ENCODE measurements at regions not wholly inside any gene's neighbourhood (a gene's known extent, or its start where the extent isn't known, plus 50 kb on each side); places are given as distances from the start of the nearest gene placed in this dataset.
"Not testable (repeated sequence)": the region's sequence is repeated elsewhere in the genome, so short reads cannot be mapped to it uniquely, and the experiment has no call there.

DNA sequence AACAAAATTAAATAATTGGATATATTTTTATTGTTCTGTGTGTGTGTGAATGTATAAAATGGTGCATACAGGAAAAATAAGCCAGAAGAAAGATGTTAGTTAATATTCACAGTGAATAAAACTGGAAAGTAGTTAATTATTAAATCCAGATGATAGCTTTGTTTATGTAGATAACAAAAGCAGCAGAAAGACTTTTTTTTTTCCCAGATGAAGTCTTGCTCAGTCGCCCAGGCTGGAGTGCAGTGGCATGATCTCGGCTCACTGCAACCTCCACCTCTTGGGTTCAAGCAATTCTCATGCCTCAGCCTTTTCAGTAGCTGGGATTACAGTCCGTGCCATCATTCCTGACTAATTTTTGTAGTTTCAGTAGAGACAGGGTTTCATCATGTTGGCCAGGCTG lies 140.1 kb downstream of the ZNF486 start:
- POLR2A ChIA-PET: no interaction called here
- peaks cover 10% of the 10 kb centered on the region for H3K9me3 Mint-ChIP-seq

GRCh38 chr19:20296314-20296713 lies 129.3 kb downstream of the ZNF486 start:
- H3K36me3 Mint-ChIP-seq (ENCODE audit: low read depth); H3K27ac Mint-ChIP-seq; H3K4me1 Mint-ChIP-seq; H3K4me3 Mint-ChIP-seq; CTCF ChIA-PET; DNase-seq; POLR2A ChIA-PET; H3K27me3 Mint-ChIP-seq; H3K9me3 Mint-ChIP-seq: not testable (repeated sequence)

More for the DNA sequence above, 140.1 kb downstream of the ZNF486 start:
- Mint-ChIP-seq H3K4me1 (no peaks in the 10 kb centered on the region), H3K36me3 (ENCODE audit: low read depth) (no peaks in the 10 kb centered on the region), H3K4me3 (no peak overlapping the region), H3K27me3 (no peaks in the 10 kb centered on the region), H3K27ac (no peak overlapping the region)
- CTCF ChIA-PET: no interaction called here
- DNase-seq: no peak

- no peak for DNase-seq
- ChIA-PET POLR2A (no interaction called here), CTCF (no interaction called here)
- Mint-ChIP-seq H3K9me3 (no peaks in the 10 kb centered on the region), H3K4me1 (no peaks in the 10 kb centered on the region), H3K4me3 (no peak overlapping the region), H3K27me3 (no peaks in the 10 kb centered on the region), H3K27ac (no peak overlapping the region), H3K36me3 (ENCODE audit: low read depth) (no peaks in the 10 kb centered on the region)
Observed at GRCh38 chr19:20294181-20294580, 127.2 kb downstream of the ZNF486 start.

GRCh38 chr19:20292520-20292919 lies 125.5 kb downstream of the ZNF486 start:
- H3K9me3 Mint-ChIP-seq, CTCF ChIA-PET: not testable (repeated sequence)

GRCh38 chr19:20289186-20289585 lies 122.2 kb downstream of the ZNF486 start:
- CTCF ChIA-PET: no interaction called here
- Mint-ChIP-seq H3K36me3 (ENCODE audit: low read depth) (no peaks in the 10 kb centered on the region), H3K4me3 (no peak overlapping the region), H3K9me3 (peaks cover 8% of the 10 kb centered on the region), H3K27me3 (no peaks in the 10 kb centered on the region), H3K4me1 (no peaks in the 10 kb centered on the region), H3K27ac (no peak overlapping the region)
- POLR2A ChIA-PET: no interaction called here
- no peak for DNase-seq

More at GRCh38 chr19:20292520-20292919, 125.5 kb downstream of the ZNF486 start:
- H3K36me3 Mint-ChIP-seq (ENCODE audit: low read depth); DNase-seq; H3K27me3 Mint-ChIP-seq; POLR2A ChIA-PET; H3K27ac Mint-ChIP-seq; H3K4me1 Mint-ChIP-seq; H3K4me3 Mint-ChIP-seq: not testable (repeated sequence)

DNA sequence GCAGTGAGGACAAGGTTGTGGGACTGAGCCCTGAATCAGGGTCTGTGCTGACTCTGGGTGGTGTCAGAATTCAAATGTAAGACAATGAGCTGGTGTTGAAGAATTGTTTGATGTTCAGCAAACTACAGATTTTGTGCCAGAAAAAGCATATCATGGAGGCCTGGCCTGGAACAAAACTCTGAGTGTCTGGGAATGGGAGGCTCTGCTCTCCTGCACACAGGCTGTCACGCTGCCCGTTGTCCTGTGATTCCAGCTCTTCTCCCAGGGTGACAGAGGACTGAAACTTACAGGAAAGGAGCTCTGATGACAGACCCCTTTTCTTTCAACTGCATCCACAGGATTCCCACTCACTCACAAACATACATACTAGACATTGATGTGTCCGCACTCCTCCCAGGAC lies 120.1 kb downstream of the ZNF486 start:
- no peaks in the 10 kb centered on the region for H3K27me3 Mint-ChIP-seq
- no peak overlapping the region for H3K27ac Mint-ChIP-seq
- no peaks in the 10 kb centered on the region for H3K4me1 Mint-ChIP-seq
- H3K4me3 Mint-ChIP-seq: no peak overlapping the region
- ChIA-PET POLR2A (no interaction called here), CTCF (no interaction called here)
- H3K36me3 Mint-ChIP-seq (ENCODE audit: low read depth): no peaks in the 10 kb centered on the region
- peaks cover 22% of the 10 kb centered on the region for H3K9me3 Mint-ChIP-seq
- no peak for DNase-seq

GRCh38 chr19:20285876-20286275 lies 118.9 kb downstream of the ZNF486 start:
- H3K9me3 Mint-ChIP-seq: peaks cover 27% of the 10 kb centered on the region
- H3K27me3 Mint-ChIP-seq; H3K27ac Mint-ChIP-seq; POLR2A ChIA-PET; H3K4me3 Mint-ChIP-seq; H3K4me1 Mint-ChIP-seq; CTCF ChIA-PET; H3K36me3 Mint-ChIP-seq (ENCODE audit: low read depth); DNase-seq: not testable (repeated sequence)

DNA sequence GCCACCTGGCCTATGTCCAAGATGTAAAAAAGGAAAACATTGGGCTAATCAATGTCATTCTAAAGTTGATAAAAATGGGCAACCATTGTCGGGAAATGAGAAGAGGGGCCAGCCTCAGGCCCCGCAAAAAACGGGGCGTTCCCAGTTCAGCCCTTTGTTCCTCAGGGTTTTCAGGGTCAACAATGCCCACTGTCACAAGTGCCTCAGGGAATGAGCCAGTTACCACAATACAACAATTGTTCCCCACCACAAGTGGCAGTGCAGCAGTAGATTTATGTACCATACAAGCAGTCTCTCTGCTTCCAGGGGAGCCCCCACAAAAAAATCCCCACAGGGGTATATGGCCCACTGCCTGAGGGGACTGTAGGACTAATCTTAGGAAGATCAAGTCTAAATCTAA lies 112.5 kb downstream of the ZNF486 start:
- Mint-ChIP-seq H3K27ac (no peak overlapping the region), H3K4me1 (no peaks in the 10 kb centered on the region), H3K4me3 (no peak overlapping the region), H3K9me3 (peaks cover 39% of the 10 kb centered on the region), H3K36me3 (ENCODE audit: low read depth) (no peaks in the 10 kb centered on the region), H3K27me3 (no peaks in the 10 kb centered on the region)
- ChIA-PET POLR2A (no interaction called here), CTCF (no interaction called here)
- no peak for DNase-seq

DNA sequence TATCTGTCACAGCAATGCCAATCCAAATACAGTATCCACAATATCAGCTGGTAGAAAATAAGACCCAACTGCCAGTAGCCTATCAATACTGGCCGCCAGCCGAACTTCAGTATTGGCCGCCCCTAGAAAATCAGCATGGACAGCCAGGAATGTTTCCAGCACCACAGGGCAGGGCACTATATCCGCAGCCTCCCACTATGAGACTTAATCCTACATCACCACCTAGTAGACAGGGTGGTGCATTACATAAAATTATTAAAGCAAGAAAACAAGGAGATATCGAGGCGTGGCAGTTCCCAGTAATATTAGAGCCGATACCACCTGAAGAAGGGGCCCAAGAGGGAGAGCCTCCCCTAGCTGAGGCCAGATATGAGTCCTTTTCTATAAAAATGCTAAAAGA lies 111.3 kb downstream of the ZNF486 start:
- POLR2A ChIA-PET: no interaction called here
- Mint-ChIP-seq H3K27ac (no peak overlapping the region), H3K9me3 (peaks cover 33% of the 10 kb centered on the region), H3K4me1 (no peaks in the 10 kb centered on the region), H3K27me3 (no peaks in the 10 kb centered on the region), H3K36me3 (ENCODE audit: low read depth) (no peaks in the 10 kb centered on the region), H3K4me3 (no peak overlapping the region)
- no peak for DNase-seq
- CTCF ChIA-PET: no interaction called here

- CTCF ChIA-PET, H3K27me3 Mint-ChIP-seq: not testable (repeated sequence)
- H3K9me3 Mint-ChIP-seq: peaks cover 27% of the 10 kb centered on the region
Observed at GRCh38 chr19:20276732-20277082, 109.7 kb downstream of the ZNF486 start.

DNA sequence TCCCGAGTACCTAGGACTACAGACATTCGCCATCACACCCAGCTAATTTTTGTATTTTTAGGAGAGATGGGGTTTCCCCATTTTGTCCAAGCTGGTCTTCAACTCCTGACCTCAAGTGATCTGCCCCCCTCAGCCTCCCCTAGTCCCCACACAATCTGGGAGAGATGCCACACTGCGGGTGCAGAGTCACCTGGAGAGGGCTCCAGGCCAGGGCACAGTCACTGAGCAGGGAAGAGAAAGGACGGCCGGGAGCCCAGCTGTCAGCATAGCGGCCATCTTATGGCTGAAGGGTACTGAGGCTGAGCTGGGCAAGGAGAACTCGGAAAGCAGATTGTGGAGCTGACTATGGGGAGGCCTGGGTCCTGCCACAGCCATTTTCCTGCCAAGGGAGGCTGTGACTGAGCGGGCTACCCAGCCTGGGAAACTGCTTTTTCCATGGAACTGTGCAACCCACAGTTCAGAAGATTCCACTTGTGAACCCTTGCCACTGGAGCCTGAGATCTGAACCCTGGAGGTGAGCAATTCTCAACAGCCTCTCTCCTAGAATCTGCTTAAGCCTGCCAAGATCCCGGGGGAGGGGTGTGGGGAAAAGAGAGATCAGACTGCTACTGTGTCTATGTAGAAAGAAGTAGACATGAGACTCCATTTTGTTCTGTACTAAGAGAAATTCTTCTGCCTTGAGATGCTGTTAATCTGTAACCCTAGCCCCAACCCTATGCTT lies 109.2 kb downstream of the ZNF486 start:
- Mint-ChIP-seq H3K4me3 (no peak overlapping the region), H3K9me3 (peaks cover 24% of the 10 kb centered on the region), H3K27me3 (no peaks in the 10 kb centered on the region), H3K27ac (no peak overlapping the region), H3K36me3 (ENCODE audit: low read depth) (no peaks in the 10 kb centered on the region), H3K4me1 (no peaks in the 10 kb centered on the region)
- ChIA-PET CTCF (no interaction called here), POLR2A (no interaction called here)
- DNase-seq: no peak

More at GRCh38 chr19:20276732-20277082, 109.7 kb downstream of the ZNF486 start:
- H3K4me3 Mint-ChIP-seq; H3K27ac Mint-ChIP-seq; H3K36me3 Mint-ChIP-seq (ENCODE audit: low read depth); DNase-seq; H3K4me1 Mint-ChIP-seq; POLR2A ChIA-PET: not testable (repeated sequence)

- H3K27me3 Mint-ChIP-seq: no peaks in the 10 kb centered on the region
- H3K9me3 Mint-ChIP-seq: peaks cover 19% of the 10 kb centered on the region
- no peak overlapping the region for H3K4me3 Mint-ChIP-seq
- ChIA-PET POLR2A (no interaction called here), CTCF (no interaction called here)
- no peak overlapping the region for H3K27ac Mint-ChIP-seq
- H3K36me3 Mint-ChIP-seq (ENCODE audit: low read depth): no peaks in the 10 kb centered on the region
- DNase-seq: no peak
- H3K4me1 Mint-ChIP-seq: no peaks in the 10 kb centered on the region
Observed at GRCh38 chr19:20273951-20274570, 107.0 kb downstream of the ZNF486 start.

DNA sequence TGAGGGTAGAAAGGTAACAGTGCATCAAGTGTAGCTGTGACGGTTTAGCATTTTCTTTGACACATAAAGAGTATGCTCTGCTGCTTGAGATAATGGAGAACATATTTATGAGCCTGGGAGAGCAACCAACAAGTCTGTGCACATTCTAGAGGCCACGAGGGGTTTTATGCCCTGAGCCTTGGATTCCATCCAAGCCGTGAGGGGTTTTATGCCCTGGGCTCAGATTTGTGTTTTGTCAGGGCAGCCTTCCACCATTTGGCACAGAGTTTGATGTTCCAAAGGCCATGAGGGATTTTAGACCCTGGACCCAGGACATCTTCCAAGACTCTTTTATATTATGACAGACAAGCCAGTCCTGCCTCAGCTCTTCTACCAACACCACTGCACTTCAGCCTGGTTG lies 106.4 kb downstream of the ZNF486 start:
- H3K36me3 Mint-ChIP-seq (ENCODE audit: low read depth): no peaks in the 10 kb centered on the region
- CTCF ChIA-PET: no interaction called here
- peaks cover 18% of the 10 kb centered on the region for H3K9me3 Mint-ChIP-seq

GRCh38 chr19:20272627-20273010 lies 105.6 kb downstream of the ZNF486 start:
- peaks cover 13% of the 10 kb centered on the region for H3K9me3 Mint-ChIP-seq
- H3K4me3 Mint-ChIP-seq; POLR2A ChIA-PET; DNase-seq; H3K4me1 Mint-ChIP-seq; H3K27me3 Mint-ChIP-seq; H3K36me3 Mint-ChIP-seq (ENCODE audit: low read depth); CTCF ChIA-PET; H3K27ac Mint-ChIP-seq: not testable (repeated sequence)

More for the DNA sequence above, 106.4 kb downstream of the ZNF486 start:
- Mint-ChIP-seq H3K4me3 (no peak overlapping the region), H3K27ac (no peak overlapping the region), H3K27me3 (no peaks in the 10 kb centered on the region), H3K4me1 (no peaks in the 10 kb centered on the region)
- POLR2A ChIA-PET: no interaction called here
- DNase-seq: no peak
